HepG2 (cell line): ENCODE measurements at regions not wholly inside any gene's neighbourhood (a gene's known extent, or its start where the extent isn't known, plus 50 kb on each side); places are given as distances from the start of the nearest gene placed in this dataset.

Experiments
- ATAC-seq: fragments of 200-7000 bp; cut with Tn5 transposase; 3 replicates; pipeline ENCODE4 v1.9.1; 2020; ENCODE audit warnings: mild to moderate bottlenecking, moderate library complexity
- BruUV-seq: library from RNA; stranded (reverse); fragments of 400-500 nt; replicated peaks from 2 replicates; lab custom pipeline; 2021; lab: Mats Ljungman, UMichigan
- CTCF ChIA-PET: fragments of 300-600 bp; formaldehyde crosslinking; extraction: SDS; loops from one replicate; lab custom pipeline; 2021; ENCODE audit warnings: low total read pairs, inconsistent platforms, low intra/inter-chr PET ratio; lab: Yijun Ruan, JAX
- POLR2A ChIA-PET: fragments of 350-600 bp; sonication (Branson Sonifier 250); formaldehyde crosslinking; loops from one replicate; lab custom pipeline; 2020; ENCODE audit warnings: antibody characterized with exemption, inconsistent platforms; lab: Yijun Ruan, JAX
- DNase-seq: peaks from one replicate; pipeline ENCODE4 v3.0.0-alpha.2; 2015; ENCODE audit warnings: low spot score
- FAIRE-seq: peaks from 3 replicates; lab custom pipeline; 2011; peaks lifted over from hg19 to GRCh38; lab: Jason Lieb, UNC
- H2AFZ ChIP-seq: one replicate; pipeline ENCODE4 v1.6.1; 2011; ENCODE audit warnings: low read length, inconsistent platforms
- H3K27ac ChIP-seq: fragments of 300-600 bp; 3 replicates; pipeline ENCODE4 v1.8.0; 2011; ENCODE audit warnings: mixed run types, mild to moderate bottlenecking, mixed read lengths, low read length, inconsistent platforms; ENCODE audit not compliant: insufficient read depth; ENCODE audit errors: extremely low read length
- H3K27me3 ChIP-seq, 2 experiments: fragments of 200-600 bp in 1 of 2; 2 replicates in 1 of 2; 3 replicates in 1 of 2; pipeline versions ENCODE4 v1.6.0 to v1.8.0; 2011; ENCODE audit warnings: low read length in 2 of 2, mild to moderate bottlenecking in 2 of 2, moderate library complexity in 2 of 2, inconsistent platforms in 1 of 2; ENCODE audit not compliant: insufficient read depth in 2 of 2, control insufficient read depth in 1 of 2
- H3K36me3 ChIP-seq, 2 experiments: fragments of 200-600 bp in 1 of 2; replicated peaks in 1 of 2; 2 replicates in 1 of 2; 3 replicates in 1 of 2; pipeline versions ENCODE4 v1.5.1 to v1.8.0; 2011; ENCODE audit warnings: low read length in 2 of 2, inconsistent platforms in 1 of 2; ENCODE audit not compliant: insufficient read depth in 2 of 2, control insufficient read depth in 1 of 2
- H3K4me1 ChIP-seq: 2 replicates; pipeline ENCODE4 v1.5.1; 2012; ENCODE audit warnings: low read length, inconsistent platforms; ENCODE audit not compliant: insufficient read depth
- H3K4me2 ChIP-seq: 2 replicates; pipeline ENCODE4 v1.6.0; 2011; ENCODE audit warnings: low read depth, low read length, inconsistent platforms
- H3K4me3 ChIP-seq, 3 experiments: fragments of 200-600 bp in 1 of 3; sonication (generic), shearing (Covaris generic) in 1 of 3; replicated peaks in 1 of 3; 2 replicates each; pipeline ENCODE4 v1.5.1; 2011 to 2016; ENCODE audit warnings: low read length in 3 of 3, inconsistent platforms in 2 of 3, low read depth in 2 of 3, mild to moderate bottlenecking in 2 of 3, control low read depth in 1 of 3, mixed read lengths in 1 of 3; ENCODE audit not compliant: insufficient read depth in 1 of 3
- H3K79me2 ChIP-seq: one replicate; pipeline ENCODE4 v1.6.1; 2011; ENCODE audit warnings: low read length, inconsistent platforms; ENCODE audit not compliant: insufficient read depth
- H3K9ac ChIP-seq: 2 replicates; pipeline ENCODE4 v1.6.0; 2011; ENCODE audit warnings: mild to moderate bottlenecking, low read depth, low read length, inconsistent platforms; ENCODE audit not compliant: insufficient read depth
- H3K9me3 ChIP-seq: 2 replicates; pipeline ENCODE4 v1.5.1; 2012; ENCODE audit warnings: mild to moderate bottlenecking, low read length
- H4K20me1 ChIP-seq: 2 replicates; pipeline ENCODE4 v1.6.0; 2011; ENCODE audit warnings: inconsistent platforms, mild to moderate bottlenecking, low read length, moderate library complexity; ENCODE audit not compliant: insufficient read depth
- ATF6 ChIP-seq: sonication (generic); formaldehyde crosslinking; conservative IDR thresholded peaks from 2 replicates; pipeline ENCODE4 v1.4.0; 2020; ENCODE audit warnings: missing genetic modification reagents
- KIAA2018 ChIP-seq: sonication (generic); formaldehyde crosslinking; IDR thresholded peaks from 2 replicates; pipeline ENCODE4 v1.5.0; 2020; ENCODE audit warnings: mild to moderate bottlenecking, missing genetic modification reagents, borderline replicate concordance
- MATR3 ChIP-seq: sonication (generic); formaldehyde crosslinking; IDR thresholded peaks from 2 replicates; pipeline ENCODE4 v1.4.0; 2020; ENCODE audit warnings: missing genetic modification reagents
- NAIF1 ChIP-seq: sonication (generic); formaldehyde crosslinking; IDR thresholded peaks from 2 replicates; pipeline ENCODE4 v1.5.0; 2020; ENCODE audit warnings: mild to moderate bottlenecking, missing genetic modification reagents, borderline replicate concordance
- NR2F1 ChIP-seq, 2 experiments: fragments of 450-650 bp in 1 of 2; formaldehyde crosslinking in 1 of 2; IDR thresholded peaks; 2 replicates each; pipeline versions ENCODE4 v1.5.0 to v1.6.1; 2016 to 2020; ENCODE audit warnings: mild to moderate bottlenecking in 1 of 2, missing compliant biosample characterization in 1 of 2, missing genetic modification reagents in 1 of 2, moderate library complexity in 1 of 2
- REL ChIP-seq: sonication (generic); formaldehyde crosslinking; conservative IDR thresholded peaks from 2 replicates; pipeline ENCODE4 v1.8.0; 2022; ENCODE audit warnings: mild to moderate bottlenecking, missing genetic modification reagents, moderate library complexity
- SRY ChIP-seq: sonication (generic); formaldehyde crosslinking; IDR thresholded peaks from 2 replicates; pipeline ENCODE4 v1.8.0; 2022; ENCODE audit warnings: mild to moderate bottlenecking, missing genetic modification reagents
- TFAP4 ChIP-seq: sonication (generic); IDR thresholded peaks from 2 replicates; pipeline ENCODE4 v1.6.1; 2016; ENCODE audit warnings: low read depth, borderline replicate concordance
- ZNF484 ChIP-seq: sonication (generic); formaldehyde crosslinking; IDR thresholded peaks from 2 replicates; pipeline ENCODE4 v1.5.1; 2020; ENCODE audit warnings: mild to moderate bottlenecking, low read depth, missing genetic modification reagents, borderline replicate concordance
- ZNF614 ChIP-seq: IDR thresholded peaks from 2 replicates; pipeline ENCODE4 v1.6.1; 2018; ENCODE audit warnings: missing biosample characterization, missing genetic modification reagents, inconsistent platforms, borderline replicate concordance
- WGBS: methylation state at CpG from one replicate; pipeline ENCODE4 v1.1.6; 2017; ENCODE audit warnings: low lambda C conversion rate; 5-methylcytosine and 5-hydroxymethylcytosine counted together
- in situ Hi-C: cut with HindIII; loops from 2 replicates; pipeline ENCODE4 v1.10.0; 2017; ENCODE audit warnings: low pct_unique_long_range_greater_than_20kb; ENCODE audit not compliant: extremely low pct_ligation_motif_present
- intact Hi-C: fragments of 100-400 bp; cut with micrococcal nuclease; formaldehyde crosslinking; loops from one replicate; pipeline ENCODE4 v1.10.0; 2022; ENCODE audit not compliant: unreplicated experiment

GRCh38 chr4:32689518-32689917 is 1969.3 kb downstream of the PCDH7 start:
- 59% methylated on average over 3 of the region's 3 CpGs for WGBS
- no peaks in the 10 kb centered on the region for H3K9me3 ChIP-seq
- H3K27ac ChIP-seq: no peak overlapping the region
- H3K4me1 ChIP-seq: no peaks in the 10 kb centered on the region
- DNase-seq: no peak
- no peak overlapping the region for H2AFZ ChIP-seq
- CTCF ChIA-PET: no interaction called here
- H3K36me3 ChIP-seq: no peaks in the 10 kb centered on the region
- no peak for FAIRE-seq
- no peak overlapping the region for H3K4me3 ChIP-seq
- ATAC-seq: no peak
- intact Hi-C loops: no loop called here
- no peak overlapping the region for H3K4me2 ChIP-seq
- no TSS peak for BruUV-seq
- no peaks in the 10 kb centered on the region for H3K27me3 ChIP-seq
- no peaks in the 10 kb centered on the region for H4K20me1 ChIP-seq
- H3K9ac ChIP-seq: no peak overlapping the region
- H3K79me2 ChIP-seq: no peaks in the 10 kb centered on the region
- POLR2A ChIA-PET: no interaction called here
- no peak for TF ChIP-seq KIAA2018 (CRISPR knock-in tag)
- no peak for TF ChIP-seq REL
- no peak for TF ChIP-seq TFAP4
- no peak for TF ChIP-seq ZNF484 (CRISPR knock-in tag)
- no peak for TF ChIP-seq ZNF614
- no peak for TF ChIP-seq NR2F1 (CRISPR knock-in tag; IDR thresholded peaks at IDR 0.05)
- TF ChIP-seq SRY (CRISPR knock-in tag): no peak
- no peak for TF ChIP-seq MATR3
- TF ChIP-seq ATF6 (CRISPR knock-in tag): no peak
- TF ChIP-seq NAIF1: no peak
- in situ Hi-C loops: no loop called here
